ENCODE measurements at regions not wholly inside any gene's neighbourhood (a gene's known extent, or its start where the extent isn't known, plus 50 kb on each side); places are given as distances from the start of the nearest gene placed in this dataset.
A peak's percentile ranks its signal among the peaks of the same experiment; 100 is the strongest.
"Not testable (repeated sequence)": the region's sequence is repeated elsewhere in the genome, so short reads cannot be mapped to it uniquely, and the experiment has no call there.

- Mint-ChIP-seq H3K36me3 (no peaks in the 10 kb centered on the region), H3K27ac (no peak overlapping the region), H3K9me3 (no peaks in the 10 kb centered on the region)
- DNase-seq (ENCODE audit: low spot score in 2 of 2) (no peak), ATAC-seq (no peak)
Measured at GRCh38 chr12:131466932-131467331, 244.0 kb upstream of the SFSWAP start.

- no peaks in the 10 kb centered on the region for H3K9me3 Mint-ChIP-seq
- H3K27ac Mint-ChIP-seq: no peak overlapping the region
- ATAC-seq (no peak), DNase-seq (ENCODE audit: low spot score in 2 of 2) (no peak)
- no peaks in the 10 kb centered on the region for H3K36me3 Mint-ChIP-seq
Measured at GRCh38 chr12:131468206-131468605, 242.7 kb upstream of the SFSWAP start.

- not testable (repeated sequence) for DNase-seq (ENCODE audit: low spot score in 2 of 2); ATAC-seq; H3K27ac Mint-ChIP-seq; H3K9me3 Mint-ChIP-seq; H3K36me3 Mint-ChIP-seq
Measured at GRCh38 chr12:131469945-131470344, 240.9 kb upstream of the SFSWAP start.

GRCh38 chr12:131471271-131471905 lies 239.5 kb upstream of the SFSWAP start:
- Mint-ChIP-seq H3K9me3 (no peaks in the 10 kb centered on the region), H3K36me3 (no peaks in the 10 kb centered on the region), H3K27ac (no peak overlapping the region)
- no peak for DNase-seq (ENCODE audit: low spot score in 2 of 2)
- no peak for ATAC-seq

GRCh38 chr12:131471946-131472732 lies 238.8 kb upstream of the SFSWAP start:
- DNase-seq (ENCODE audit: low spot score in 2 of 2) (no peak), ATAC-seq (no peak)
- Mint-ChIP-seq H3K36me3 (no peaks in the 10 kb centered on the region), H3K27ac (no peak overlapping the region), H3K9me3 (no peaks in the 10 kb centered on the region)

GRCh38 chr12:131473261-131473660 lies 237.6 kb upstream of the SFSWAP start:
- DNase-seq (ENCODE audit: low spot score in 2 of 2) (no peak), ATAC-seq (no peak)
- H3K9me3 Mint-ChIP-seq: no peaks in the 10 kb centered on the region
- H3K27ac Mint-ChIP-seq: no peak overlapping the region
- no peaks in the 10 kb centered on the region for H3K36me3 Mint-ChIP-seq

- Mint-ChIP-seq H3K36me3 (no peaks in the 10 kb centered on the region), H3K9me3 (no peaks in the 10 kb centered on the region), H3K27ac (no peak overlapping the region)
- DNase-seq (ENCODE audit: low spot score in 2 of 2) (no peak), ATAC-seq (peak; percentile 35 to 72)
Measured at GRCh38 chr12:131473741-131474709, 236.9 kb upstream of the SFSWAP start.

GRCh38 chr12:131475012-131475411 lies 235.9 kb upstream of the SFSWAP start:
- ATAC-seq: peak; percentile 62 to 70
- not testable (repeated sequence) for H3K9me3 Mint-ChIP-seq; H3K36me3 Mint-ChIP-seq; H3K27ac Mint-ChIP-seq; DNase-seq (ENCODE audit: low spot score in 2 of 2)

- no peak for ATAC-seq
- DNase-seq (ENCODE audit: low spot score in 2 of 2): no peak
- no peaks in the 10 kb centered on the region for H3K36me3 Mint-ChIP-seq
- no peaks in the 10 kb centered on the region for H3K9me3 Mint-ChIP-seq
- no peak overlapping the region for H3K27ac Mint-ChIP-seq
Measured at GRCh38 chr12:131477613-131478012, 233.3 kb upstream of the SFSWAP start.

- Mint-ChIP-seq H3K36me3 (no peaks in the 10 kb centered on the region), H3K27ac (no peak overlapping the region), H3K9me3 (no peaks in the 10 kb centered on the region)
- ATAC-seq (no peak), DNase-seq (ENCODE audit: low spot score in 2 of 2) (no peak)
Measured at GRCh38 chr12:131478468-131478867, 232.4 kb upstream of the SFSWAP start.

- H3K9me3 Mint-ChIP-seq: no peaks in the 10 kb centered on the region
- ATAC-seq (no peak), DNase-seq (ENCODE audit: low spot score in 2 of 2) (no peak)
- H3K36me3 Mint-ChIP-seq: no peaks in the 10 kb centered on the region
- no peak overlapping the region for H3K27ac Mint-ChIP-seq
Measured at GRCh38 chr12:131482199-131482598, 228.7 kb upstream of the SFSWAP start.

- no peaks in the 10 kb centered on the region for H3K36me3 Mint-ChIP-seq
- H3K27ac Mint-ChIP-seq: no peak overlapping the region
- DNase-seq (ENCODE audit: low spot score in 2 of 2): no peak
- ATAC-seq: no peak
- no peaks in the 10 kb centered on the region for H3K9me3 Mint-ChIP-seq
Measured at GRCh38 chr12:131482686-131483085, 228.2 kb upstream of the SFSWAP start.

- H3K9me3 Mint-ChIP-seq: no peaks in the 10 kb centered on the region
- DNase-seq (ENCODE audit: low spot score in 2 of 2): no peak
- ATAC-seq: no peak
- no peaks in the 10 kb centered on the region for H3K36me3 Mint-ChIP-seq
- peak overlapping the region in 1 of 2 donors; percentile 56 for H3K27ac Mint-ChIP-seq
Measured at GRCh38 chr12:131486451-131487230, 224.2 kb upstream of the SFSWAP start.

- ATAC-seq: peak in 1 of 2 donors; percentile 29
- no peaks in the 10 kb centered on the region for H3K9me3 Mint-ChIP-seq
- H3K27ac Mint-ChIP-seq: peak overlapping the region; percentile 32 to 56
- no peak for DNase-seq (ENCODE audit: low spot score in 2 of 2)
- no peaks in the 10 kb centered on the region for H3K36me3 Mint-ChIP-seq
Measured at GRCh38 chr12:131487388-131488124, 223.3 kb upstream of the SFSWAP start.

GRCh38 chr12:131489718-131490117 lies 221.2 kb upstream of the SFSWAP start:
- H3K27ac Mint-ChIP-seq: no peak overlapping the region
- no peaks in the 10 kb centered on the region for H3K9me3 Mint-ChIP-seq
- H3K36me3 Mint-ChIP-seq: no peaks in the 10 kb centered on the region
- ATAC-seq (no peak), DNase-seq (ENCODE audit: low spot score in 2 of 2) (no peak)

- H3K36me3 Mint-ChIP-seq: no peaks in the 10 kb centered on the region
- no peak overlapping the region for H3K27ac Mint-ChIP-seq
- ATAC-seq: no peak
- DNase-seq (ENCODE audit: low spot score in 2 of 2): no peak
- H3K9me3 Mint-ChIP-seq: no peaks in the 10 kb centered on the region
Measured at GRCh38 chr12:131491155-131491554, 219.7 kb upstream of the SFSWAP start.
